K562 (cell line): ENCODE measurements at regions not wholly inside any gene's neighbourhood (a gene's known extent, or its start where the extent isn't known, plus 50 kb on each side); places are given as distances from the start of the nearest gene placed in this dataset.

Experiments used
- ATAC-seq: fragments of 200-7000 bp; cut with Tn5 transposase; 3 replicates; pipeline ENCODE4 v1.9.1; 2020; ENCODE audit warnings: moderate library complexity
- BruUV-seq: library from RNA; stranded (reverse); fragments of 400-500 nt; replicated peaks from 2 replicates; lab custom pipeline; 2021; lab: Mats Ljungman, UMichigan
- CTCF ChIA-PET: fragments of 300-600 bp; formaldehyde crosslinking; extraction: SDS; loops from one replicate; lab custom pipeline; 2021; ENCODE audit warnings: low intra/inter-chr PET ratio; lab: Yijun Ruan, JAX
- POLR2A ChIA-PET: fragments of 300-600, 350-650 bp; sonication (Branson Sonifier 250); formaldehyde crosslinking; extraction: SDS; loops from one replicate; lab custom pipeline; 2021; ENCODE audit warnings: antibody characterized with exemption, inconsistent platforms; lab: Yijun Ruan, JAX
- DNase-seq, 4 experiments: peaks; one replicate each; pipeline versions ENCODE4 v3.0.0 to v3.0.0-alpha.2; 2011 to 2018; ENCODE audit warnings: low spot score in 3 of 4, mixed read lengths in 3 of 4; ENCODE audit errors: extremely low read depth in 1 of 4
- FAIRE-seq: peaks from 2 replicates; lab custom pipeline; 2011; peaks lifted over from hg19 to GRCh38; lab: Jason Lieb, UNC
- H2AFZ ChIP-seq: 2 replicates; pipeline ENCODE4 v1.6.0; 2011; ENCODE audit warnings: low read depth, low read length, control low read depth, inconsistent platforms
- H3K27ac ChIP-seq: fragments of 200-600 bp; 3 replicates; pipeline ENCODE4 v1.8.0; 2011; ENCODE audit warnings: low read depth, mild to moderate bottlenecking, control low read depth, inconsistent platforms, low read length, moderate library complexity, mixed read lengths; ENCODE audit errors: extremely low read depth
- H3K27me3 ChIP-seq, 2 experiments: fragments of 300-600 bp in 1 of 2; 2 replicates in 1 of 2; 3 replicates in 1 of 2; pipeline versions ENCODE4 v1.6.0 to v1.8.0; 2011; ENCODE audit warnings: inconsistent platforms in 2 of 2, low read length in 2 of 2, mild to moderate bottlenecking in 1 of 2, mixed read lengths in 1 of 2, moderate library complexity in 1 of 2; ENCODE audit not compliant: control insufficient read depth in 2 of 2, insufficient read depth in 2 of 2
- H3K36me3 ChIP-seq: fragments of 300-600 bp; 3 replicates; pipeline ENCODE4 v1.8.0; 2011; ENCODE audit warnings: mild to moderate bottlenecking, low read length, inconsistent platforms; ENCODE audit not compliant: control insufficient read depth, insufficient read depth
- H3K4me1 ChIP-seq, 2 experiments: fragments of 200-600 bp in 1 of 2; replicated peaks in 1 of 2; 2 replicates in 1 of 2; 3 replicates in 1 of 2; pipeline versions ENCODE4 v1.5.1 to v1.8.0; 2011; ENCODE audit warnings: inconsistent platforms in 2 of 2, low read length in 2 of 2, mild to moderate bottlenecking in 1 of 2, mixed read lengths in 1 of 2, moderate library complexity in 1 of 2; ENCODE audit not compliant: control insufficient read depth in 2 of 2, insufficient read depth in 2 of 2
- H3K4me2 ChIP-seq: 2 replicates; pipeline ENCODE4 v1.6.1; 2011; ENCODE audit warnings: low read length, control low read depth, inconsistent platforms, mixed read lengths; ENCODE audit not compliant: insufficient read depth
- H3K4me3 ChIP-seq: fragments of 200-600 bp; sonication (generic), shearing (Covaris generic); 2 replicates; pipeline ENCODE4 v1.5.1; 2016; ENCODE audit warnings: control low read depth, inconsistent platforms
- H3K79me2 ChIP-seq: fragments of 200-600 bp; 3 replicates; pipeline ENCODE4 v1.8.0; 2011; ENCODE audit warnings: low read length, inconsistent platforms; ENCODE audit not compliant: control insufficient read depth, insufficient read depth
- H3K9ac ChIP-seq, 2 experiments: 2 replicates each; pipeline versions ENCODE4 v1.6.0 to v1.6.1; 2011; ENCODE audit warnings: low read depth in 2 of 2, low read length in 2 of 2, control low read depth in 1 of 2, inconsistent platforms in 1 of 2, mild to moderate bottlenecking in 1 of 2, mixed read lengths in 1 of 2; ENCODE audit not compliant: insufficient read depth in 1 of 2
- H3K9me1 ChIP-seq: one replicate; pipeline ENCODE4 v1.6.0; 2011; ENCODE audit warnings: inconsistent platforms, mild to moderate bottlenecking, low read length, moderate library complexity; ENCODE audit not compliant: control insufficient read depth, insufficient read depth
- H3K9me3 ChIP-seq: replicated peaks from 2 replicates; pipeline ENCODE4 v1.5.1; 2011; ENCODE audit warnings: low read depth, low read length, inconsistent platforms; ENCODE audit not compliant: control insufficient read depth, insufficient read depth
- H4K20me1 ChIP-seq: replicated peaks from 2 replicates; pipeline ENCODE4 v1.6.1; 2011; ENCODE audit warnings: low read length, inconsistent platforms, mixed read lengths; ENCODE audit not compliant: control insufficient read depth, insufficient read depth
- ARID3A ChIP-seq: IDR thresholded peaks from 2 replicates; pipeline ENCODE4 v1.6.1; 2012; ENCODE audit warnings: low read depth, low read length, improper control_type of control experiment, borderline replicate concordance
- BRF2 ChIP-seq: IDR thresholded peaks from 3 replicates; pipeline ENCODE4 v1.6.1; 2011; ENCODE audit warnings: borderline replicate concordance, mild to moderate bottlenecking; ENCODE audit not compliant: insufficient read length, insufficient read depth
- CHD1 ChIP-seq: fragments of 200-600 bp; sonication (generic); IDR thresholded peaks from one replicate; pipeline ENCODE4 v1.6.1; 2012; ENCODE audit warnings: mild to moderate bottlenecking, moderate library complexity, low read length, inconsistent platforms
- CXXC5 ChIP-seq: fragments of 250-450 bp; sonication (Bioruptor Pico); IDR thresholded peaks from 2 replicates; pipeline ENCODE4 v1.8.0; 2022; ENCODE audit warnings: inconsistent platforms, mild to moderate bottlenecking, moderate library complexity
- NR4A1 ChIP-seq, 2 experiments: fragments of 250-450 bp in 1 of 2; fragments of 450-650 bp in 1 of 2; sonication (Bioruptor Pico) in 1 of 2; IDR thresholded peaks; 2 replicates each; pipeline versions ENCODE4 v1.4.0 to v1.6.1; 2016 to 2020; ENCODE audit warnings: mild to moderate bottlenecking in 2 of 2, missing compliant biosample characterization in 1 of 2, missing genetic modification characterization in 1 of 2, moderate library complexity in 1 of 2
- SUPT5H ChIP-seq: fragments of 450-650 bp; IDR thresholded peaks from 2 replicates; pipeline ENCODE4 v1.6.1; 2016
- ZMIZ1 ChIP-seq, 2 experiments: fragments of 150-350 bp in 1 of 2; IDR thresholded peaks; 2 replicates each; pipeline ENCODE4 v1.6.1; 2012 to 2016; ENCODE audit warnings: low read depth in 2 of 2, low read length in 2 of 2, mild to moderate bottlenecking in 1 of 2, moderate library complexity in 1 of 2
- in situ Hi-C: fragments of 300-500 bp; cut with MboI; formaldehyde crosslinking; loops from 4 replicates; pipeline ENCODE4 v1.15.0; 2018; ENCODE audit warnings: inconsistent platforms, mixed read lengths
- intact Hi-C: fragments of 100-400 bp; cut with micrococcal nuclease; formaldehyde crosslinking; loops from 2 replicates; pipeline ENCODE4 v1.14.2; 2022

- FAIRE-seq, result no peak
- H3K4me2 ChIP-seq, result no peak overlapping the region
- no peak for DNase-seq
- ATAC-seq, result no peak
- H3K9me1 ChIP-seq, result no peaks in the 10 kb centered on the region
- no peaks in the 10 kb centered on the region for H4K20me1 ChIP-seq
- intact Hi-C loops (no loop called here), in situ Hi-C loops (no loop called here)
- POLR2A ChIA-PET, result no interaction called here
- H3K4me3 ChIP-seq, result no peak overlapping the region
- no peaks in the 10 kb centered on the region for H3K27me3 ChIP-seq
- no TSS peak for BruUV-seq
- H3K9ac ChIP-seq, result no peak overlapping the region
- no peaks in the 10 kb centered on the region for H3K79me2 ChIP-seq
- no peaks in the 10 kb centered on the region for H3K9me3 ChIP-seq
- H2AFZ ChIP-seq, result no peak overlapping the region
- no peaks in the 10 kb centered on the region for H3K36me3 ChIP-seq
- no peaks in the 10 kb centered on the region for H3K4me1 ChIP-seq
- TF ChIP-seq BRF2, result no peak
- TF ChIP-seq SUPT5H, result no peak
- TF ChIP-seq NR4A1 (CRISPR knock-in tag; IDR thresholded peaks at IDR 0.05), result no peak
- TF ChIP-seq NR4A1 (tag; IDR thresholded peaks at IDR 0.05), result no peak
- no peak for TF ChIP-seq CXXC5 (CRISPR knock-in tag)
- no peak for TF ChIP-seq ZMIZ1 (IDR thresholded peaks at IDR 0.05; ENCODE audit: low read depth in 2 of 2, low read length in 2 of 2)
- TF ChIP-seq ARID3A, result no peak
- TF ChIP-seq CHD1, result no peak
- TF ChIP-seq, all 486 proteins: peak for 0
- CTCF ChIA-PET, result no interaction called here
- H3K27ac ChIP-seq, result no peak overlapping the region
These were observed 465.3 kb downstream of the ARL4A start for GRCh38 chr7:13152755-13153154.
